HK-2 (cell line): ENCODE measurements at regions not wholly inside any gene's neighbourhood (a gene's known extent, or its start where the extent isn't known, plus 50 kb on each side); places are given as distances from the start of the nearest gene placed in this dataset.
"Not testable (repeated sequence)": the region's sequence is repeated elsewhere in the genome, so short reads cannot be mapped to it uniquely, and the experiment has no call there.

Experiments
- DNase-seq: peaks from one replicate; pipeline ENCODE4 v3.0.0-alpha.2; 2018; ENCODE audit not compliant: unreplicated experiment

DNA sequence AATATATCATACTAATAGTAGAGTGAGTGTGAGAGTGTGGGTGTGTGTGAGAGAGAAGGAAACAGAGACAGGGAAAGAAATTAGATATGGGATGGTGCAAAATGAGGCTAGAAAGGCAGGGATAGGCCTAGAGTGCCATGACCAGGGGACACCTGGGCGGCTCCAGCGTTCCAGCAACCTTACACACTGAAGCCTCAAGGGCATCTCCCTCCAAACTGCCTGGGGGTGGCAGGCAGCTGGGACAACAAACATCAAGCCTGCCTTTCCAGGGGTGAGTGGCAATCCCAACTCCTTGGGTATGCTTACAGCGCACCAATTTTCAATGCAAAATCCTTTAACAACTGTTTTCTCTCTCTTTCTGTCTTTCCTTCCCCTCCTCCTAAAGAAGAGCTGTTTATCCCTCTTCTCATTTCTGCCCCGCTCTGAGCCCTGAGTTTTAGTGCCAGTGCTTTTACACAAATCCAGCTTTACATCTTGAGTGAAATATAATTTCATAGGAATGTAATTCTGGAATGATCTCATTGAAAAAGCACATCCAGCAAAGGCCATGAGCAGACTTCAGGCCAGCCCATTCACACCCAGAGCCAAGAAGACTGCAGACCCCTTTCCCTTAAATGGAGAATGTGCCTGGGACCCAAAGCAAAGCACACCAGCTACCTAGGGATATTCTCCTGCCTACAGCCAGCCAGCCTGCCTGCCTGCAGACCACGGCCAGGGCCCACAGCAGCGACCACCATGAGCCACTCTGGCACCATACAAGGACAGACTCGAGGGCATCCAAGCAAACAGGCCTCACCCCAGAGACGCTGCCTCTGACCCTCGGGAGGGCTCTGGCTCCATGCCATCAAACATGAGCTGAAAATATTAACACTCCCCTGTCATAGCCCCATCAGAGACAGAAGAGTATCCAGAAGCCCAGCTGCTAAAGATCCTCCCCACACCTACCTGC is 90.3 kb downstream of the RPL27A start:
- DNase-seq = no peak

DNA sequence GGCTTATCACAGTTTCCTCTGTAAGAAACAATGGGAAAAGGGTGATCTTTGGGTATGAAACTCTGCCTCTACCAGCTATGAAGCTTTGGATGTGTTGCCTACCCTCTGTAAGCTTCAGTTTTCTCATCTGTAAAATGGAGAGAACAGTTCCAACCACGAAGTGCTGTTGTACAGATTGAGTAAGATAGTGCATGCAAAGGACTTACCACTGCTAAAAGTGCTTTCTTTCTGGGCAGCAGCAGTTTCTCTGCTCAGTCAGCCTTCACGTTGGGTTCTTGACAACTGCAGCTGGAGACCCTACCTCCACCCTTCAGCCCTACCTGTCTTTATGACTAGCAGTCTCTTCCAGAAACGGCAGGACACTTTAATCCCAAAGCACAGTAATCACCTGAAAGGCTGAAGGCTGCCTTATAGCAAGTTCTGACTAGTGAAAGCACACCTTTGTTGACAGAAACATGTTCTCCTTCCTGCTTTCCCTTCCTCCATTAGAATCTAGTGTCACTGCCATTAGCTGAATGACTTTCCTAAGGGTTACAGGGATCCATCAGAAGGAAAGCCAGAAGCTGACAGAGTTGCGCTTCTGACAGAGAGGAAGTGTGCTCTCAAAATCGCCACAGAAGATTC is 91.4 kb downstream of the RPL27A start:
- no peak for DNase-seq

- not testable (repeated sequence) for DNase-seq
These were observed 92.3 kb downstream of the RPL27A start for GRCh38 chr11:8774916-8775315.

DNA sequence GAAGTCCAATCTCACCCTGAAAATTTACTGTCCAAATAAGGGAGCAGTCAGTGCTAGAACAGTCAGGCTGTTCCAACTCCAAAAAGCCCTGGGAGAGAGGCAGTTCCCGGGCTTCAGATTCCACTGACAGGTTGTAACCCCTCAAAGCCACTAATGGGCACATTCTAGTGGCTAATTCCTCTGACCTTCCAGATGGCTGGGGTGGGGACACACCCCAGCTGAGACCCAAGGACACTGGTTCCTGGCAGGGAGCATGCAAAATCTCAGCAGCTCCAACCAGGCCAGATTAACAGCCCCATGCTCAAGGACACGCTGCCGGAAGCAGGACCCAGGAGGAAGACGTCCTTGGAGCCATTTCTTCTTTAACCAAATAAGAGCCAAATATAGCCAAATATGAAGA is 92.7 kb downstream of the RPL27A start:
- DNase-seq = no peak

- no peak for DNase-seq
These were observed 93.1 kb downstream of the RPL27A start for GRCh38 chr11:8775734-8776133.

DNA sequence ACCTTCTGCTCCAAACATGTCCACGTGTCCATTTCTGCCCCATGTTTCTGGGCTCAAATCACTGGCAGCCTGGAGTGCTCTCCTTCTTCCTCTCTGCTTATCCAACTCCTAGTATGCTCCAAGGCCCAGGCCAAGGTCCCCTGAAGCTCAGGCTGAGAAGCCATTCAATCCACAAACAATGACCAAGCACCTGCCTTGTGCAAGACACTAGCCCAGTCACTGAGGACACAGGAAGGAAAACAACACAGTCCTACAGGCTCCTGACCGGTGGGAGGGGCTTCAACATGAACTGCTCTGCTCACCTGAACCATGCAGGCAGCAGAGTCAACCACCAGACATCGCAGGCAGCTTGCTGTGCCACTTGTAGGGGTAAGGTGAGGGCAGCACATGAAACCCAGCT is 93.6 kb downstream of the RPL27A start:
- DNase-seq = no peak

DNA sequence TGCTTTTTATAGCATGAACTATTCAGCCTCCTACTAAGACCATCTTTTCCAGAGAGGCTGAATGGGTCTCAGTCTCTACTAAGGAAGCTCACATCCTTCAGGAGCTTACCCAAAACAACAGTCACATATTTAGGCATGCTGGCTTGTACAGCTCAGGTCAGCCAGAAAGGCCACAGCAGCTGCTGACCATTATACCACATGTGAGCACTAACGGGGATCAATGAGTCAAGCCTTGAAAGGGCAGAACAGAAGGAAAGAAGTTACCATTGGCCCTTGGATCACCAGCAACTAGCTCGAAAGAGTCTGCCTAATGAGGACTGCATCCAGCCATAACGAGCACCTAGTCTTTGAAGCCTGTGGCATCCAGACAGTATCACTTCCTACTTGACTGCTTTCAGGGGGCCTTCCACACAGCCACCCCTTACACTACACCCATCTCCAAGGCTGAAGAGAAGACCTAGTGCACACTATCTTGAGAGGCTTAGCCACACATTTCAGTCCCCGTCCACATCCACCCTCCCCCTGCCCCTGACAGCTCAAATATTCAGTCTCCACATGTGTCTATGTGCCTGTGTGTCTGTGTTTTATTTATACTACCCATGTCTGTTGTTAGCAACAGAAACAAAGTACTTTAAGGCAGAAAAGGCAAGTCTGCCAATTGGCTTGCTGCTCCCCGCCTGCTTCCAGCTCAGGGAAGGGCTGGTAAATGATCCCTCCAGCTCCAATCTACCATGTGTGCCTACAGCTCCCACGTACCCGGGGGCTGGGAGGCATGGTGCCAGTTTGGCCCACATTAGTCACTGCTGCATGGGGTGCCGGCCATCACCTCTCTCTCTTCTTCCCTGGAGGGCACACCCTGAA is 95.5 kb downstream of the RPL27A start:
- no peak for DNase-seq

DNA sequence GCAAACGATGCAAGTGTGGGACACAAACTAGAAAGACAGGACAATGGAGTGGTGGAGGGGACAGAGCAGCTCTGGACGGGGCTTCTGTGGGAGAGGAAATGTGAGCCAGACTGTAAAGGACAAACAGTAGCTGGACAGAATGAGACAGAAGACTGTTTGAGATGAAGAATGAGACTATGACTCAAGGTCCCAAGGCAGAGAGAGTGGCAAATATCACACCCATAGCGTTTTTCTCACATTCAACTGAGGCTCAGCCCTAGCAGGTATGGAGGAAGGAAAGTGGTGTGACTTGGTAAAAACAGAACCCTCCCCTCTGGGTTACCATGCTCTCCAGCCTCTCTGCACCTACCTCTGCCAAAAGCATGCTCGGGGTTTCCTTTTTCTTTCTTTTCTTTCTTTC is 96.5 kb downstream of the RPL27A start:
- DNase-seq = no peak

DNA sequence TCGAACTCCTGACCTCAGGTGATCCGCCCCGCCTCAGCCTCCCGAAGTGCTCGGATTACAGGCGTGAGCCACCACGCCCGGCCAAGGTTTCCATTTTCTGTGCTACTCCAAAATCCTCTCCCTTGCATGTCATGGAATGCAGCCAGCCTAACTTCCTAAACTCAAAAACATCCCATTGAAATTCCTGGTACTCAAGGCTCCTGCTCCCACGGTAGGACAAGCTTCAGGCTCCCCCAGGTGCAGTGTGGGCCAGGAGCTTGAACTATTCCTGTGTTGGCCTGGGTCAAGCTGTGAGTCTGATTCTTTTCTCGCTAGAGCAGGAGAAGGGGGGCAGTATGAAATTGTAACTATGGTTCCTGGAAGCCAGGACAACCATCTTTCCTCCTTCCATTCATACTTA is 97.1 kb downstream of the RPL27A start:
- no peak for DNase-seq

DNA sequence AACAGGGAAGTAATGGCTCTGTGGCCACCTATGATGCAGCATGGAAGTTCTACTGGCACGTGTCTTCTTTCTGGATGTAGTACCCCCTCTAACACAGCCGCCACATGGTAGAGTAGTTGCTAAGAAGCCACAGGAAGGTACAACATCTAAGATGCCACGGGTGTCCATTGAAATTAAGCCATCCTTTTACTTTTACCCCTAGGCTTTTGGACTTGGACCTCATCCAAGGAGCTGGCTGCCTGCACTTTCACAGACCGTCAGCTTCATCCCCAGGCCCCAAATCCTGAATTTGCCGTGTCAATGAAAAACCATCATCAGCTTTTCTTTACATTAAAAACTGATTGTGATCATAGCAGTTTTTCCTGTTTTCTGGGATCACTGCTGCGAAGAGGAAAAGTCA is 102.4 kb downstream of the RPL27A start:
- DNase-seq = no peak

DNA sequence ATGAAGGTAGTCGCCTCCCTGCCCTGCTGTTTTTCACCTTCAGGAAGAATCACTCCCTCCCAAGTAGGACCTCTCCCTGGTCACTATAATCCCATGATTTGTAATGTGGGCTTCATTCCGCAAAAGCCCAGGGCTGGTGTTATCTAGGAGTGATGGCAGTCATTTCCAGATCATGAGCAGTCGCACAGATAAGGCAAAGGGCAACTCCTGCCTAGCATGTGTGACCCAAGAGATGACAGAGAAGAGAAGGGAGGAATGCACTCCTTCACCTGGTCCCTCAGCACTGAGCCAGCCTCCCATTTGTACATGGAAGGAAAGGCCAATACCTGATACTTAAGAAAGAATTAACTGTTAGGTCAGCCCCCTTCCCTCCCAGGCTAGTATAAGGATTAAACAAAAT is 102.9 kb downstream of the RPL27A start:
- no peak for DNase-seq

DNA sequence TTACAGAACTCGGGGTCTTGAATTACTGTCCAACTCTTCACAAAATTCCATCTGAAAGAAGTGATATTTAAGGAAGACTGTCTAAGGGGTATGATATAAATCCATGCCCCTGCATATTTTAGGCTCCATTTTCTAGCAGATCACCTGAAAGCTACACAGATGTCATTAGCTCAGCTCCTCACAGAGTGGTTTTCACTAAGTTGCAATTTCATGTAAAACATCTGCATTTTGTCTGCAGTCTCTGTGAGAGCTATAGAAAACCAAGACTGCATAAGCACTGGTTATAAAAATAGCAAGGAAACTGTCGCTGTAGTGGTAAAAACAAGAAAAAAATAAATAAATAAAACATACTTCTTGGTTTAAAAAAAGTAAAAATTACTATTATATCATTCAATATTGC is 103.4 kb downstream of the RPL27A start:
- DNase-seq = no peak

DNA sequence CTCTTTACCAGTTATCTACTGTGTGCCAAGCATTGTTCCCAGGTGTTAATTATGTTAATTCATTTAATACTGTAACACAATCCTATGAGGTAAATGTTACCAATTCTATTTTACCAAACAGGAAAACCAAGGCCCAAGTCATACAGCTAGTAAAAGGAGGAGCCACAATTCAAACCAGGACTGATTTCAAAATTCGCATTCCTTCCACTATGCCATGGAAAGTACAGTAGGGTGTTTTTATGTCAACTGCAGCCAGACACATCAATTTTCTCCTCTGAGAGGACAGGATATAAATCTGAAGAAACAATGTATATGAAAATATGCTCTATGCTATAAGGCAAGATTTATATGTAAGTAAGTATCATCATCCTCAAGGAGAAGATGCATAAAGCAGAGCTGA is 104.3 kb downstream of the RPL27A start:
- no peak for DNase-seq

DNA sequence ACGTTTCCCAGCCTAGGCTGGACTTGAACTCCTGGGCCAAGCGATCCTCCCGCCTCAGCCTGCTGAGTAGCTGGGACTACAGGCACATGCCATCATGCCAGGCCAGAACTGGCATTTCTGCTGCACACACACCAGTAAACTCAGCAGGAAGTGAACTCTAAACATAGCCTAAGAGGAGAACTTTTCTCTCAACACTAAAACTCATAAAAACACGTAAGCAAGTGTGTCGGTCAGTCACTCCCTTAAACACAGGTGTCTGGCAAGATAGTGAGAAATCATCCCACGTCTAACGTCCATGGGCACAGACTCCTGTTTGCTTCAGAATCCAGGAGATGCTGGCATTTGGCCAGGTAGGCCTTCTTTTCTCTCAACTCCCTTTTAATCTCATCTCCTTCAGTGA is 104.8 kb downstream of the RPL27A start:
- no peak for DNase-seq

DNA sequence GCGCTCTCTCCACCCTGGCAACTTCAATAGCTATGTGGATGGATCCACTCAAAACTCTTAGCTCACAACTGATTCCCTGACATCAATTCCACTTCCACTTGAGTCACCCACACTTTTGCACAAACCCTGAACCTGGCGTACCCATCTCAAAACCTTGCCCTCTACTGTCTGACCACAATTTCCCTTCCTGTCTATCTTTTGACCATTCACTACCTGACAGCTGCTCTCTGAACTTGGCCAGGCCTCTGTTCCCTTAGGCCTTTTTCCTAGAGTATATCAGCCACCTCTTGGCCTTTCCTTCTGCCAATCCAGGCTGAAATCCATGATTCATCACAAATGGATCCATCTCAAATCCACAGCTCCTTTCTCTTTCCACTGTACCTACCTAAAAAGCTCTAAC is 106.0 kb downstream of the RPL27A start:
- no peak for DNase-seq

DNA sequence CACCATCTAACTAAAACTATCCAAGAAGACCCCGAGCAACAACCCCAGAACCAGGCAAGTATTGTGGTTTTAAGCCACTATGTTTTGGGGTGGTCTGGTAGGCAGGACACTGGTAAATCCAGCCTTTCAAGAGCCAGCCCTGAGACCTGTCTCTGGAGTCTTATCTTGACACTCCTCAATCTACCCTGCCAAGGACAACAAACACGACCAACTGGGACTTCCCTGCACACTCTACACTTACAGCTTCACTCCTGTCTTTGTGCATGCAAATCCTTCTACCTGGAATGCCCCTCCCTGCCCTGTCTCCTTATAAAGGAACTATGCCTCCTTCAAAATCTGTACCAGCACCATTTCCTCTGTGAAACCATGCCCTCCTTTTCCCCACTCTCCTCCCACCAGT is 107.3 kb downstream of the RPL27A start:
- DNase-seq = no peak

DNA sequence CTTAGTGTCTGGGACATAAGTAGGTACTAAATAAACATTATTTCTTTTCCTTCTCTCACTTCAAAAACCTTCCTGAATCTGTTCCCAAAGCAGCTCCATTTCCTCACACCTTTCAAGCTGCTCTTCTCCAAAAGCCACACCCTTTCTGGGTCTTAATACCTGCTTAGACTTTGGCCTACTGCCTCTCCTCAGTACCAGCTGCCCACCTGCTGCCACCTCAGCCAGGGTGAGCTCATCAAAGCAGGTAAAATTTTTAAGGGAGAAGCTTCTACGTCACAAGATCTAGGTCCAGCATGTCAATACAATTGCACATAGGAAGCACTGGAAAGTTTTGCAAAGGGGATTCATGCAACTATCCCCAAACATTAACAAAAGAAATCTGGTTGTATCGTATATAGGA is 108.4 kb downstream of the RPL27A start:
- DNase-seq = no peak

- DNase-seq = no peak
These were observed 110.1 kb downstream of the RPL27A start for GRCh38 chr11:8792710-8793109.

- no peak for DNase-seq
These were observed 110.7 kb downstream of the RPL27A start for GRCh38 chr11:8793114-8793777.

- DNase-seq = no peak
These were observed 111.5 kb downstream of the RPL27A start for GRCh38 chr11:8794126-8794525.

GRCh38 chr11:8794677-8795103 is 112.1 kb downstream of the RPL27A start:
- no peak for DNase-seq

DNA sequence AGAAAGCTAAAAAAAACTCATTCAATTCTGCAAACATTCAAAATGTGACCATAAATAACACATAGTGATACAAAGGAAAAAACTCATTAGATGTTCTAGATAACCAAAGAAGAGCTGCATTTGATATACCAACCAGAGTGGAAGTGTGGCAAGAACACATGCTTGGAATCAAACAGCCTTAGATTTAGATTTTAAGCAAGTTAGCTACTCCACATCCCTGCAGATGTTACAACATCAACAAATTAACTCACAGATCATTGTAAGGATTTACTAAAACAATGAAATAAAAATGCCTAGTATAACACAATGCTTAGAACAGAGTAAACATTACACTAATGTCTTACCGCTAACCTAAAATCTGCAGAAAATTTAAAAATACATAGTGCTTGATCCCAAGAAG is 114.0 kb upstream of the AKIP1 start:
- DNase-seq = no peak
